ENCODE measurements at regions not wholly inside any gene's neighbourhood (a gene's known extent, or its start where the extent isn't known, plus 50 kb on each side); places are given as distances from the start of the nearest gene placed in this dataset.
"Not testable (repeated sequence)": the region's sequence is repeated elsewhere in the genome, so short reads cannot be mapped to it uniquely, and the experiment has no call there.

DNA sequence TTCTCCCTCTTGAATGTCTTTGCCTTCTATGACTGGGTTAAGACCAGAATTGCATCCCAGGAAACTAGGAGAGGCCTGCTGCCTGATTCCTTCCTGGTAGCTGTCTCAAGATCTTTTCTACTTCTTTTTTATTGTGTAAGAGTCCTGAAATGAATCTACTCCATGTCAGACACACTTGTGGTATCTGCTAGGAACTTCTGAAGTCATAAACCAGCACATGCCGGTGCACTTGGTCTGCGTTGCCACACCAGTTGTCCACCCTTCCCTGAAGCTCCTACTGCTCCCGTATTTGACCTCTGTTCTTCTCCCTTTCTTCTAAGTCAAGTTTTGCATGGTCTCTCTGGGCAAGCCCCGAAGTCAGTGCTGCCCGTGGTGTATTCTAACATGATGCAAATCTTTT, 644.2 kb downstream of the ETS1 start:
- DNase-seq: no peak
- Histone ChIP-seq H3K27me3 (ENCODE audit: control insufficient read depth in 1 of 2, insufficient read depth in 2 of 2, low read length in 1 of 2) (no peaks in the 10 kb centered on the region), H3K36me3 (ENCODE audit: control insufficient read depth in 1 of 2, insufficient read depth in 2 of 2, low read length in 1 of 2) (no peaks in the 10 kb centered on the region), H3K4me3 (ENCODE audit: low read length in 2 of 2) (no peak overlapping the region), H3K27ac (ENCODE audit: low read depth in 1 of 2, low read length in 2 of 2) (no peak overlapping the region), H3K4me1 (ENCODE audit: control insufficient read depth in 1 of 2, insufficient read depth in 2 of 2, low read length in 2 of 2) (no peaks in the 10 kb centered on the region), H3K9me3 (ENCODE audit: control insufficient read depth, low read length) (no peaks in the 10 kb centered on the region)
- 88 to 90% methylated on average over 5 of the region's 5 CpGs for WGBS, 2 donors
- intact Hi-C loops (cut with DNase I): no loop called here
- ATAC-seq (ENCODE audit: low FRiP score): no peak

DNA sequence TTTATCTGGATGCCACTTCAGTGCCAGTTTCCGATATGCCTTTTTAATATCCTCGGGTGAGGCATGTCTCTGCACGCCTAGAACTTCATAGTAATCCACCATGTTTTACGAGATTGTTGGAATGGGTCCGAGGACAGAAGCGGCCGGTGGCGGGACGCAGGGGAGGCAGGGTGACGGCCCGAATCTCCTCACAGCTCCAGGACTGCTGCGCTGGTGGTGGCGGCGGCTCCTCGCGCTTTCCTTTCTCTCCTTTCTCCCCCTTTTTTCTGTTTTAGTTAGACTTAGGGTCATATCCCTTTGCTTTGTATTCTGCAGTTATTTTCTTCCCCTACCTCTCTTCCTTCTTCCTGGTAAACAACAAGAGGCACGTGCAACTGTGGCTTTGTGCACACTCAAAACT, 645.8 kb downstream of the ETS1 start:
- H3K4me1 ChIP-seq (ENCODE audit: control insufficient read depth in 1 of 2, insufficient read depth in 2 of 2, low read length in 2 of 2); H3K36me3 ChIP-seq (ENCODE audit: control insufficient read depth in 1 of 2, insufficient read depth in 2 of 2, low read length in 1 of 2); DNase-seq; H3K9me3 ChIP-seq (ENCODE audit: control insufficient read depth, low read length); intact Hi-C loops (cut with DNase I); H3K4me3 ChIP-seq (ENCODE audit: low read length in 2 of 2); ATAC-seq (ENCODE audit: low FRiP score); H3K27me3 ChIP-seq (ENCODE audit: control insufficient read depth in 1 of 2, insufficient read depth in 2 of 2, low read length in 1 of 2); H3K27ac ChIP-seq (ENCODE audit: low read depth in 1 of 2, low read length in 2 of 2): not testable (repeated sequence)
- 93 to 94% methylated on average over 17 of the region's 17 CpGs for WGBS, 2 donors

DNA sequence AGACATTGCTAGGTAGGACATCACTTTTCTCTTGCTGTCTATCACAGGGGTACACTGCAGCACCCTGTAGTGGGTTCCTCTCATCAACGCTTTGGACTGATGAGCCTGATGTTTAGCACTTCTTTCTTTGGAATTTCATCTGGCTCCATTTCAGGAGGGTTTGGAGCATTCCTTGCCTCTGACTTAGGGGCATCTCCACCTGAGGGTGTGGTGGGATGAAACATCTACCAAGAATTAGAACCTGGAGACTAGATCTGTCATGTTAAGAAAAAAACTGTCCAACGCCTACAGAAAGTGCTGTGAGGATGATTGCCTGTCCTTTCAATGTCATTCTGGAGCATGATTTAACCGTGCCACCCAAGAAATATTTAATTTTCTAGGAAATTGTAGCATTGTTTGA, 648.4 kb downstream of the ETS1 start:
- no peak for DNase-seq
- Histone ChIP-seq H3K9me3 (ENCODE audit: control insufficient read depth, low read length) (no peaks in the 10 kb centered on the region), H3K27me3 (ENCODE audit: control insufficient read depth in 1 of 2, insufficient read depth in 2 of 2, low read length in 1 of 2) (no peaks in the 10 kb centered on the region), H3K4me1 (ENCODE audit: control insufficient read depth in 1 of 2, insufficient read depth in 2 of 2, low read length in 2 of 2) (no peaks in the 10 kb centered on the region), H3K4me3 (ENCODE audit: low read length in 2 of 2) (no peak overlapping the region), H3K27ac (ENCODE audit: low read depth in 1 of 2, low read length in 2 of 2) (no peak overlapping the region), H3K36me3 (ENCODE audit: control insufficient read depth in 1 of 2, insufficient read depth in 2 of 2, low read length in 1 of 2) (no peaks in the 10 kb centered on the region)
- intact Hi-C loops (cut with DNase I): no loop called here
- 86% methylated on average over 3 of the region's 3 CpGs for WGBS, 2 donors
- no peak for ATAC-seq (ENCODE audit: low FRiP score)

DNA sequence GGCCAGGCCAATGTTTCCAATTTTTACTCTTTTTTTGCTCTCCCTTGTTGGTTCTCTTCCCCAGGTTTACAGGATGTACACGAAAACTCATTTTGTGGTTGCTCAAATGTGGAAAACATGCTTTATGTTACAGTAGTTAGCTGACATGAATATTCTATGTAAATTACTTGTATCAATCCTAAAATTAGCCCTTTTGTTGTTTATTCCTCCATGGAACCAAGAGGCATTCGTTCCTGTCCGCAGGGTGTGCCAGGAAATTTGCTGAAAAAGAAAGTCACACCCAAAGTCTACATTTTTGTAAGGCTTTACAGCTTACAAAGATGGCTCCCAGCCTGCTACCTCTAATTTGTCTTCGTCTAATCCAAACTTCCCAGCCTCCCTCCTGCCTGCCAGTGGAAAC, 652.3 kb downstream of the ETS1 start:
- DNase-seq (no peak), ATAC-seq (ENCODE audit: low FRiP score) (no peak)
- Histone ChIP-seq H3K27me3 (ENCODE audit: control insufficient read depth in 1 of 2, insufficient read depth in 2 of 2, low read length in 1 of 2) (no peaks in the 10 kb centered on the region), H3K36me3 (ENCODE audit: control insufficient read depth in 1 of 2, insufficient read depth in 2 of 2, low read length in 1 of 2) (no peaks in the 10 kb centered on the region), H3K4me3 (ENCODE audit: low read length in 2 of 2) (no peak overlapping the region), H3K9me3 (ENCODE audit: control insufficient read depth, low read length) (peaks cover 1% of the 10 kb centered on the region), H3K27ac (ENCODE audit: low read depth in 1 of 2, low read length in 2 of 2) (no peak overlapping the region), H3K4me1 (ENCODE audit: control insufficient read depth in 1 of 2, insufficient read depth in 2 of 2, low read length in 2 of 2) (no peaks in the 10 kb centered on the region)
- intact Hi-C loops (cut with DNase I): no loop called here
- WGBS, 2 donors: 66 to 74% methylated on average over 4 of the region's 4 CpGs

DNA sequence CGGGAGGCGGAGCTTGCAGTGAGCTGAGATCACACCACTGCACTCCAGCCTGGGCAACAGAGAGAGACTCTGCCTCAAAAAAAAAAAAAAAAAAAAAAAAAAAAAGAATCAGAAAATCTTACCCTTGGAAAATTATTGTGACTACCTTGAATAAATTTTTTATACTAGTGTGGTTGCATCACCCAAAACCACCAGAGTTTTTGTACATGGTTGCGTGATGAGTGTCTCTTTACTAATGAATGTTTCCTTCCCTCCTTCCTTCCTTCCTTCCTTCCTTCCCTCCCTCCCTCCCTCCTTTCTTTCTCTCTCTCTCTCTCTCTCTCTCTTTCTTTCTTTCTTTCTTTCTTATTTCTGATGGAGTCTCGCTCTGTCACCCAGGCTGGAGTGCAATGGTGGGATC, 653.4 kb downstream of the ETS1 start:
- H3K4me3 ChIP-seq (ENCODE audit: low read length in 2 of 2); H3K27me3 ChIP-seq (ENCODE audit: control insufficient read depth in 1 of 2, insufficient read depth in 2 of 2, low read length in 1 of 2); H3K4me1 ChIP-seq (ENCODE audit: control insufficient read depth in 1 of 2, insufficient read depth in 2 of 2, low read length in 2 of 2); H3K36me3 ChIP-seq (ENCODE audit: control insufficient read depth in 1 of 2, insufficient read depth in 2 of 2, low read length in 1 of 2); DNase-seq; H3K9me3 ChIP-seq (ENCODE audit: control insufficient read depth, low read length); ATAC-seq (ENCODE audit: low FRiP score); intact Hi-C loops (cut with DNase I); H3K27ac ChIP-seq (ENCODE audit: low read depth in 1 of 2, low read length in 2 of 2): not testable (repeated sequence)
- 93 to 98% methylated on average over 4 of the region's 4 CpGs for WGBS, 2 donors

DNA sequence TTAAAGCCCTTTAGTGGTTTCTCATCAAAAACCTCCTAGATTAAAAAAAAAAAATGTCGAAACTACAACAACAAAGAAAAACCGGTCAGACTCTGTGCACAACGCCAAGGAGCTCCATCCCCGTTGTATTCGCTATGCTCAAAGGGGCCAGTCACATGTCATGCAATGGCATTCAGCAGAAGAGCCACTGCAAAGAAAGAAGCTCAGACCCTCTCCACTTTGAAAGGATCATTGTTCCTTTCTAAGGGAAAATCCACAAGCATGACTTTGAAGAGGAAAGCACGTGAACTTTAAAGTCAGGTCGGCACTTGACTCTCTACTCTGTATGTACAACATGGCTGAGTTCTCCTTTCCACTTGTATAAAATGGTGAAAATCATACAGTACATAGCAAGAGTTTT, 655.6 kb downstream of the ETS1 start:
- H3K27ac ChIP-seq (ENCODE audit: low read depth in 1 of 2, low read length in 2 of 2): no peak overlapping the region
- intact Hi-C loops (cut with DNase I): no loop called here
- no peak for DNase-seq
- H3K9me3 ChIP-seq (ENCODE audit: control insufficient read depth, low read length): peaks cover 3% of the 10 kb centered on the region
- H3K27me3 ChIP-seq (ENCODE audit: control insufficient read depth in 1 of 2, insufficient read depth in 2 of 2, low read length in 1 of 2): no peaks in the 10 kb centered on the region
- H3K36me3 ChIP-seq (ENCODE audit: control insufficient read depth in 1 of 2, insufficient read depth in 2 of 2, low read length in 1 of 2): no peaks in the 10 kb centered on the region
- H3K4me3 ChIP-seq (ENCODE audit: low read length in 2 of 2): no peak overlapping the region
- no peak for ATAC-seq (ENCODE audit: low FRiP score)
- 79 to 86% methylated on average over 7 of the region's 7 CpGs for WGBS, 2 donors
- no peaks in the 10 kb centered on the region for H3K4me1 ChIP-seq (ENCODE audit: control insufficient read depth in 1 of 2, insufficient read depth in 2 of 2, low read length in 2 of 2)

DNA sequence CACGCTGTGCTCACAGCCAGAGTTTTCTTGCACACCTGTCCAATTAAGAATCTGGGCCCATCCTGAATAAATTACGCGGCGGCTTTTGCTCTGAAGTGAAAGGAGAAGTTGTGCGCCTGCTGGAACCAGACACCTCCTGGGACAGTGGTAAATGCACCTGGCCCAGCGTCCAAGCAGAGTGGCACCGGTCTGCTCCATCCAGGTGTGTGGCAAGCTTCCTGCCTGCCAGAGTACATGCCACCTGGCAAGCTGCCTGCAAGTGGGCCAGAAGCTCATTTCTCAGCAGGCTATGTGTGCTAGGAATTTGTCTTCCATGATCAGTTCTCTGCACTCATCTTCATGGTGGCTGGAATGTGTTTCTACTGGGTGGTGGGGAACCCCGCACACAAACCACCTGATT, 660.6 kb downstream of the ETS1 start:
- H3K27me3 ChIP-seq (ENCODE audit: control insufficient read depth in 1 of 2, insufficient read depth in 2 of 2, low read length in 1 of 2): no peaks in the 10 kb centered on the region
- H3K4me1 ChIP-seq (ENCODE audit: control insufficient read depth in 1 of 2, insufficient read depth in 2 of 2, low read length in 2 of 2): no peaks in the 10 kb centered on the region
- intact Hi-C loops (cut with DNase I): no loop called here
- no peak overlapping the region for H3K4me3 ChIP-seq (ENCODE audit: low read length in 2 of 2)
- ATAC-seq (ENCODE audit: low FRiP score): no peak
- peaks cover 2% of the 10 kb centered on the region for H3K9me3 ChIP-seq (ENCODE audit: control insufficient read depth, low read length)
- DNase-seq: no peak
- no peaks in the 10 kb centered on the region for H3K36me3 ChIP-seq (ENCODE audit: control insufficient read depth in 1 of 2, insufficient read depth in 2 of 2, low read length in 1 of 2)
- WGBS, 2 donors: 94 to 95% methylated on average over 8 of the region's 8 CpGs
- no peak overlapping the region for H3K27ac ChIP-seq (ENCODE audit: low read depth in 1 of 2, low read length in 2 of 2)

DNA sequence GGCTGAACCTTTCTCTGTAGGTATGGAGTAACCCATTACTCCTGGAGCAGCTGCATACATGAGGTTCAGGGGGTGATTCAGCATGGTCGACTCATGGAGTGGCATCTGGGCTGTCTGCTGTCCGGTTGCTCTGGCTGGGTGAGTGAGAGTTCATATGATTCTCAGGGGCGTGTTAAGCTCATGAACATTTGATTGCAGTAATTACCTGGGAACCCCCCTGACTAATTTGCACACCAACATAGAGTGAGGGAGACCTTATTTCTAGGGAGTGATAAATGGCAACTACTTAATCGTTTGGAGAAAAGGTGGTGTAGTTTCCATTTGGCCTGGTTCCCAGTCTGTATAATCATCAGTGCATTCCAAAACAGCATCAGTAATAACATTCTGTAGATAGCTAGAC, 661.9 kb downstream of the ETS1 start:
- H3K4me3 ChIP-seq (ENCODE audit: low read length in 2 of 2): no peak overlapping the region
- peaks cover 2% of the 10 kb centered on the region for H3K9me3 ChIP-seq (ENCODE audit: control insufficient read depth, low read length)
- intact Hi-C loops (cut with DNase I): no loop called here
- ATAC-seq (ENCODE audit: low FRiP score) (no peak), DNase-seq (no peak)
- 80 to 85% methylated on average over 4 of the region's 4 CpGs for WGBS, 2 donors
- no peak overlapping the region for H3K27ac ChIP-seq (ENCODE audit: low read depth in 1 of 2, low read length in 2 of 2)
- no peaks in the 10 kb centered on the region for H3K4me1 ChIP-seq (ENCODE audit: control insufficient read depth in 1 of 2, insufficient read depth in 2 of 2, low read length in 2 of 2)
- no peaks in the 10 kb centered on the region for H3K27me3 ChIP-seq (ENCODE audit: control insufficient read depth in 1 of 2, insufficient read depth in 2 of 2, low read length in 1 of 2)
- H3K36me3 ChIP-seq (ENCODE audit: control insufficient read depth in 1 of 2, insufficient read depth in 2 of 2, low read length in 1 of 2): no peaks in the 10 kb centered on the region

DNA sequence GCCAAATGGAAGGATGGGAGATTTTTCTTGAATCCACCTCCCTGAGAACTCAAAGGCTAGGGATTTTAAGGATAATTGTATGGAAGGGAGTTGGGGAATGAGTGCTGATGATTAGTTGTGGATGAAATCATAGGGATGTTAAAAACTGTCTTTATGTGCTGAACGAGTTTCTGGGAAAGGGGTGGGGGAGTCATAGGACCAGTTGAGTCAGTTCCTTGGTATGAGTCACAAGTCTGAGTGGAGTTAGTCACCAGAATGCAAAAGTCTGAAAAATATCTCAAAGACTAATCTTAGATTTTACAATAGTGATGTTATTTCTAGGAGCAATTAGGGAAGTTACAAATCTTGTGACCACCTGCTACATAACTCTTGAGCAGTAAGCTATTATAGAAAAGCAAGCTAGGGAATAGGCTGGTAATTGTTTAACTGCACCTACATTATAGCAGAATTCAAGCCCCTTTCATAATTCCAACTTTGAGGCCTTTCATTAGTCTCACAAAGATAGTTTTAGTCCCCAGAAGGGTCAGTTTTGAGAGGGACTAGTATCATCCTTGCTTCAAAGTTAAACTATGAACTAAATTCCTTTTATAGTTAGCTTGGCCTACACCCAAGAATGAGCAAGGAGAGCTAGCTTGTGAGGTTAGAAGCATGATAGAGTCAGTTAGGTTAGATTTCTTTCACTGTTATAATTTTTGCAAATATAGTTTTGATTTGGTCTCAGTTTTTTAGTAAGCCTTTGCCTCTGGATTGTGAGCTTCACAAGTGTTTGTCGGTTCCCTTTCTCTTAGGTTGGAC, 668.0 kb downstream of the ETS1 start:
- no peak for DNase-seq
- Histone ChIP-seq H3K4me3 (ENCODE audit: low read length in 2 of 2) (no peak overlapping the region), H3K36me3 (ENCODE audit: control insufficient read depth in 1 of 2, insufficient read depth in 2 of 2, low read length in 1 of 2) (no peaks in the 10 kb centered on the region), H3K9me3 (ENCODE audit: control insufficient read depth, low read length) (no peaks in the 10 kb centered on the region), H3K27ac (ENCODE audit: low read depth in 1 of 2, low read length in 2 of 2) (no peak overlapping the region), H3K4me1 (ENCODE audit: control insufficient read depth in 1 of 2, insufficient read depth in 2 of 2, low read length in 2 of 2) (no peaks in the 10 kb centered on the region), H3K27me3 (ENCODE audit: control insufficient read depth in 1 of 2, insufficient read depth in 2 of 2, low read length in 1 of 2) (no peaks in the 10 kb centered on the region)
- ATAC-seq (ENCODE audit: low FRiP score): no peak
- WGBS, 2 donors: 45 to 48% methylated on average over 2 of the region's 2 CpGs
- intact Hi-C loops (cut with DNase I): loop anchor here in 1 of 2 donors (10.0 kb wide), 1 partner anchor 75 kb away; no protein-coding TSS in a partner anchor
